B cell (primary cell): ENCODE measurements at regions not wholly inside any gene's neighbourhood (a gene's known extent, or its start where the extent isn't known, plus 50 kb on each side); places are given as distances from the start of the nearest gene placed in this dataset.

Source experiments
- ATAC-seq: fragments of 200-7000 bp; cut with Tn5 transposase; one replicate; pipeline ENCODE4 v1.10.0; 2021; ENCODE audit warnings: low read depth, mild to moderate bottlenecking, moderate number of reproducible peaks, moderate library complexity
- CTCF ChIA-PET: fragments of 350-600 bp; sonication (Branson Sonifier 250); formaldehyde crosslinking; loops from one replicate; lab custom pipeline; 2021; ENCODE audit warnings: antibody characterized with exemption, inconsistent platforms; lab: Charles Lee
- POLR2A ChIA-PET: fragments of 350-600 bp; sonication (Branson Sonifier 250); formaldehyde crosslinking; loops from one replicate; lab custom pipeline; 2021; ENCODE audit warnings: antibody characterized with exemption; lab: Charles Lee
- DNase-seq: peaks from one replicate; pipeline ENCODE4 v3.0.0; 2013
- H2AFZ ChIP-seq: 2 replicates; pipeline ENCODE4 v1.6.1; 2012; ENCODE audit warnings: mild to moderate bottlenecking, low read depth, low read length; ENCODE audit not compliant: insufficient read depth, poor library complexity, severe bottlenecking
- H3K27ac ChIP-seq, 2 donors: 1 replicate in 1 of 2; 2 replicates in 1 of 2; pipeline ENCODE4 v1.5.1; 2012 to 2013; ENCODE audit warnings: low read length in 2 of 2, mild to moderate bottlenecking in 2 of 2, moderate library complexity in 1 of 2
- H3K27me3 ChIP-seq, 4 experiments: fragments of 200-600 bp in 1 of 4; sonication (generic) in 1 of 4; replicated peaks in 1 of 4; 1 replicate in 2 of 4; 2 replicates in 2 of 4; pipeline versions ENCODE4 v1.6.1 to v1.7.0; 2013 to 2016; ENCODE audit warnings: low read length in 3 of 4, mild to moderate bottlenecking in 2 of 4, mixed read lengths in 1 of 4, moderate library complexity in 1 of 4; ENCODE audit not compliant: insufficient read depth in 4 of 4, control insufficient read depth in 3 of 4; ENCODE audit errors: control extremely low read depth in 1 of 4
- H3K36me3 ChIP-seq, 2 experiments: replicated peaks in 1 of 2; 1 replicate in 1 of 2; 2 replicates in 1 of 2; pipeline versions ENCODE4 v1.6.1 to v1.7.1; 2013; ENCODE audit warnings: low read length in 1 of 2; ENCODE audit not compliant: insufficient read depth in 2 of 2, control insufficient read depth in 1 of 2; ENCODE audit errors: control extremely low read depth in 1 of 2, extremely low read depth in 1 of 2
- H3K4me1 ChIP-seq, 2 donors: fragments of 200-600 bp in 1 of 2; sonication (generic) in 1 of 2; 1 replicate in 1 of 2; 2 replicates in 1 of 2; pipeline versions ENCODE4 v1.5.1 to v1.6.1; 2013 to 2017; ENCODE audit warnings: low read length in 2 of 2; ENCODE audit not compliant: control insufficient read depth in 2 of 2, insufficient read depth in 2 of 2
- H3K4me2 ChIP-seq: replicated peaks from 2 replicates; pipeline ENCODE3; 2012; ENCODE audit warnings: mild to moderate bottlenecking, low read depth, low read length; ENCODE audit not compliant: poor library complexity, severe bottlenecking
- H3K4me3 ChIP-seq, 5 experiments: fragments of 200-600 bp in 1 of 5; sonication (generic) in 1 of 5; 1 replicate in 3 of 5; 2 replicates in 2 of 5; pipeline versions ENCODE4 v1.5.1 to v1.7.0; 2011 to 2016; ENCODE audit warnings: low read length in 4 of 5, mild to moderate bottlenecking in 4 of 5, low read depth in 2 of 5, control low read depth in 1 of 5, moderate library complexity in 1 of 5; ENCODE audit not compliant: insufficient read depth in 1 of 5; ENCODE audit errors: control extremely low read depth in 1 of 5, extremely low read depth in 1 of 5
- H3K79me2 ChIP-seq: fragments of 200-600 bp; sonication (generic); one replicate; pipeline ENCODE4 v1.6.0; 2016; ENCODE audit warnings: low read length; ENCODE audit not compliant: control insufficient read depth, insufficient read depth
- H3K9ac ChIP-seq: fragments of 200-600 bp; sonication (generic); 2 replicates; pipeline ENCODE4 v1.6.1; 2017; ENCODE audit warnings: mild to moderate bottlenecking, low read length, moderate library complexity
- H3K9me3 ChIP-seq, 3 donors: one replicate each; pipeline versions ENCODE4 v1.6.1 to v1.7.1; 2013; ENCODE audit warnings: low read length in 2 of 3; ENCODE audit not compliant: control insufficient read depth in 2 of 3, insufficient read depth in 1 of 3; ENCODE audit errors: control extremely low read depth in 1 of 3
- H4K20me1 ChIP-seq: 2 replicates; pipeline ENCODE4 v1.6.0; 2012; ENCODE audit warnings: mild to moderate bottlenecking, low read length; ENCODE audit not compliant: insufficient read depth, control insufficient read depth, poor library complexity, severe bottlenecking
- H3K27ac Mint-ChIP-seq: one replicate; pipeline ENCODE4 v1.8.0; 2021; ENCODE audit warnings: mixed read lengths
- H3K27me3 Mint-ChIP-seq: one replicate; pipeline ENCODE4 v1.8.0; 2021; ENCODE audit warnings: mixed read lengths
- H3K4me1 Mint-ChIP-seq: one replicate; pipeline ENCODE4 v1.8.0; 2021; ENCODE audit warnings: mixed read lengths
- H3K4me3 Mint-ChIP-seq: one replicate; pipeline ENCODE4 v1.8.0; 2021; ENCODE audit warnings: mixed read lengths
- H3K9me3 Mint-ChIP-seq: one replicate; pipeline ENCODE4 v1.8.0; 2022; ENCODE audit warnings: mixed read lengths; ENCODE audit not compliant: insufficient read depth
- EZH2 ChIP-seq: IDR thresholded peaks from 2 replicates; pipeline ENCODE4 v1.6.1; 2012; ENCODE audit warnings: borderline replicate concordance, low read depth, mild to moderate bottlenecking, moderate library complexity, low read length; ENCODE audit not compliant: insufficient read depth, poor library complexity, severe bottlenecking
- WGBS: methylation state at CpG from one replicate; pipeline ENCODE4 v1.1.5; 2013; ENCODE audit warnings: missing lambda C conversion rate; ENCODE audit not compliant: insufficient coverage; 5-methylcytosine and 5-hydroxymethylcytosine counted together
- intact Hi-C: fragments of 100-400 bp; cut with micrococcal nuclease; formaldehyde crosslinking; loops from one replicate; pipeline ENCODE4 v1.10.0; 2022
- TF ChIP-seq, protein P1 (sequence below): fragments of 200-600 bp; IDR thresholded peaks from one replicate; pipeline ENCODE4 v1.8.0; 2022; ENCODE audit warnings: antibody characterized with exemption, mild to moderate bottlenecking

DNA sequence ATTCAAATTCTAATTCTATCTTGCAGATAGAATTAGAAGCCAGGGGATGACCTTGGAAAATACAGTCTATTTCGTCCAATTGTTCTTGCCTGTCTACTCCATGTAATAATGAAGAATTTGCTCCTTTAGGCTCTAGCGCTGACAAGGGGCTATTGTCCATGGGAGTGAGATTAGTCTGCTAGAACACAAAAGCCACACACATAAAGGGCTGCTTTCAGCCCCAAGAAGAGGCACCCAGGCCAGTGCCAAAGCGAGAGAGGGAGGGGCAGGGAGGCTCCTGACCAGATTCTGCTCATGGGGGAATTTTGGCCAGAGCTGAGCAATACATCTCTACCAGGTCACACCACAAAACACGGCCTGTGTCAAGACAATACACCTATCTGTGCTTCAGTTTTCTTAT, 1306.9 kb downstream of the UQCRFS1 start:
- CTCF ChIA-PET, result no interaction called here
- Histone ChIP-seq H3K4me1 (no peaks in the 10 kb centered on the region), H3K9ac (no peak overlapping the region), H4K20me1 (no peaks in the 10 kb centered on the region), H3K27ac (no peak overlapping the region), H3K9me3 (peaks cover 0 to 21% (median 0%) of the 10 kb centered on the region in 3 donors), H3K27me3 (no peaks in the 10 kb centered on the region), H3K4me3 (no peak overlapping the region), H2AFZ (no peak overlapping the region), H3K4me2 (no peak overlapping the region), H3K79me2 (no peaks in the 10 kb centered on the region), H3K36me3 (no peaks in the 10 kb centered on the region)
- H3K27ac Mint-ChIP-seq, result no peak overlapping the region
- POLR2A ChIA-PET, result no interaction called here
- DNase-seq (no peak), ATAC-seq (no peak)
- H3K9me3 Mint-ChIP-seq, result no peaks in the 10 kb centered on the region
- H3K4me3 Mint-ChIP-seq, result no peak overlapping the region
- WGBS, result 100% methylated on average over 1 of the region's 4 CpGs
- H3K4me1 Mint-ChIP-seq, result no peaks in the 10 kb centered on the region
- H3K27me3 Mint-ChIP-seq, result no peaks in the 10 kb centered on the region
- no peak for TF ChIP-seq EZH2
- TF ChIP-seq, protein P1, sequence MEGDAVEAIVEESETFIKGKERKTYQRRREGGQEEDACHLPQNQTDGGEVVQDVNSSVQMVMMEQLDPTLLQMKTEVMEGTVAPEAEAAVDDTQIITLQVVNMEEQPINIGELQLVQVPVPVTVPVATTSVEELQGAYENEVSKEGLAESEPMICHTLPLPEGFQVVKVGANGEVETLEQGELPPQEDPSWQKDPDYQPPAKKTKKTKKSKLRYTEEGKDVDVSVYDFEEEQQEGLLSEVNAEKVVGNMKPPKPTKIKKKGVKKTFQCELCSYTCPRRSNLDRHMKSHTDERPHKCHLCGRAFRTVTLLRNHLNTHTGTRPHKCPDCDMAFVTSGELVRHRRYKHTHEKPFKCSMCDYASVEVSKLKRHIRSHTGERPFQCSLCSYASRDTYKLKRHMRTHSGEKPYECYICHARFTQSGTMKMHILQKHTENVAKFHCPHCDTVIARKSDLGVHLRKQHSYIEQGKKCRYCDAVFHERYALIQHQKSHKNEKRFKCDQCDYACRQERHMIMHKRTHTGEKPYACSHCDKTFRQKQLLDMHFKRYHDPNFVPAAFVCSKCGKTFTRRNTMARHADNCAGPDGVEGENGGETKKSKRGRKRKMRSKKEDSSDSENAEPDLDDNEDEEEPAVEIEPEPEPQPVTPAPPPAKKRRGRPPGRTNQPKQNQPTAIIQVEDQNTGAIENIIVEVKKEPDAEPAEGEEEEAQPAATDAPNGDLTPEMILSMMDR, result no peak
- intact Hi-C loops, result no loop called here

DNA sequence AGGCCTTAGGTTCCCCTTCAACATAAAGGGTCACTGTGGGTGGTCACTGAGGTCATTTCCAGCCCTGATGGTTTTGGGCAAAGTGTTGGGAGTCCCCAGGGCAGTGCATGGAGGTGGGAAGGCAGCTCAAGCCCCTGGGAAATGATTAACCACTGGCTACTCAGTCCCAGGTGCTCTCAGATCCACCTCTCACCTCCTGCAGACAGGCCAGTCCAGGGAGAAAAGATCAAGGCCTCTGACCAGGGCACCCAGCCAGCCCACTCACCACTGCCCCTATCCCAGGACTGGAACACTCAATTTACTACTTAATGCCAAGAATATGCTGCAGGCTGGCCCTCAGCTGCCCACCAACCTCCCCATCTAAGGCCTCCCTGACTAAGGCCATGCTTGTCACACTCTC, 1307.9 kb downstream of the UQCRFS1 start:
- CTCF ChIA-PET, result no interaction called here
- no peaks in the 10 kb centered on the region for H4K20me1 ChIP-seq
- H3K79me2 ChIP-seq, result no peaks in the 10 kb centered on the region
- H3K27ac Mint-ChIP-seq, result no peak overlapping the region
- H3K27me3 Mint-ChIP-seq, result no peaks in the 10 kb centered on the region
- no peak for TF ChIP-seq EZH2
- TF ChIP-seq, protein P1, result no peak
- H3K9ac ChIP-seq, result no peak overlapping the region
- no peak overlapping the region for H3K4me3 Mint-ChIP-seq
- H3K9me3 ChIP-seq, result peaks cover 0 to 11% (median 0%) of the 10 kb centered on the region in 3 donors
- no peak overlapping the region for H3K27ac ChIP-seq
- H2AFZ ChIP-seq, result no peak overlapping the region
- DNase-seq (no peak), ATAC-seq (no peak)
- no peaks in the 10 kb centered on the region for H3K36me3 ChIP-seq
- H3K4me1 ChIP-seq, result no peaks in the 10 kb centered on the region
- H3K4me3 ChIP-seq, result no peak overlapping the region
- POLR2A ChIA-PET, result no interaction called here
- H3K9me3 Mint-ChIP-seq, result peaks cover 1% of the 10 kb centered on the region
- no peak overlapping the region for H3K4me2 ChIP-seq
- intact Hi-C loops, result no loop called here
- no peaks in the 10 kb centered on the region for H3K4me1 Mint-ChIP-seq
- no peaks in the 10 kb centered on the region for H3K27me3 ChIP-seq
